Heart left ventricle (tissue), 16 donors: ENCODE measurements at regions not wholly inside any gene's neighbourhood (a gene's known extent, or its start where the extent isn't known, plus 50 kb on each side); places are given as distances from the start of the nearest gene placed in this dataset.

ENCODE experiments used
- ATAC-seq, 4 donors: fragments of 200-7000 bp; cut with Tn5 transposase; one replicate each; pipeline ENCODE4 v1.9.1; 2020 to 2022; ENCODE audit warnings: moderate library complexity in 4 of 4, mild to moderate bottlenecking in 3 of 4, moderate number of reproducible peaks in 1 of 4
- DNase-seq, 5 donors: peaks; one replicate each; pipeline ENCODE4 v3.0.0-alpha.2; 2020
- H3K27ac ChIP-seq, 12 donors: fragments of 200-600 bp; sonication (generic) in 4 of 12; one replicate each; pipeline versions ENCODE4 v1.5.0 to v1.8.0; 2016 to 2022; ENCODE audit warnings: mild to moderate bottlenecking in 2 of 12
- H3K27me3 ChIP-seq, 9 donors: fragments of 200-600 bp; sonication (generic) in 2 of 9; one replicate each; pipeline versions ENCODE4 v1.5.1 to v1.8.0; 2016 to 2022; ENCODE audit warnings: mild to moderate bottlenecking in 3 of 9
- H3K36me3 ChIP-seq, 9 donors: fragments of 200-600 bp; sonication (generic) in 2 of 9; one replicate each; pipeline versions ENCODE4 v1.5.0 to v1.8.0; 2018 to 2022; ENCODE audit warnings: mild to moderate bottlenecking in 2 of 9
- H3K4me1 ChIP-seq, 12 donors: fragments of 200-600 bp; sonication (generic) in 4 of 12; one replicate each; pipeline versions ENCODE4 v1.5.0 to v1.8.0; 2016 to 2022; ENCODE audit warnings: mild to moderate bottlenecking in 3 of 12
- H3K4me3 ChIP-seq, 12 donors: fragments of 200-600 bp; sonication (generic) in 4 of 12; one replicate each; pipeline versions ENCODE4 v1.5.0 to v1.8.0; 2017 to 2022; ENCODE audit warnings: mild to moderate bottlenecking in 9 of 12, moderate library complexity in 4 of 12
- H3K9me3 ChIP-seq, 12 donors: fragments of 200-600 bp; sonication (generic) in 4 of 12; one replicate each; pipeline versions ENCODE4 v1.5.0 to v1.8.0; 2016 to 2022; ENCODE audit warnings: mild to moderate bottlenecking in 1 of 12
- POLR2A ChIP-seq, 2 donors: fragments of 450-650 bp; IDR thresholded peaks; one replicate each; pipeline ENCODE4 v1.6.1; 2017; ENCODE audit warnings: antibody characterized with exemption in 2 of 2, mild to moderate bottlenecking in 2 of 2, moderate library complexity in 2 of 2
- WGBS, 4 donors: extraction: QIAGEN DNeasy Blood & Tissue Kit in 2 of 4; methylation state at CpG; one replicate each; pipeline versions ENCODE4 v1.1.5 to v1.1.7; 2013 to 2018; 5-methylcytosine and 5-hydroxymethylcytosine counted together
- intact Hi-C, 10 donors: fragments of 100-400 bp; cut with DNase I; formaldehyde crosslinking; loops; one replicate each; pipeline versions ENCODE4 v1.11.1 to v1.14.2; 2022
- TF ChIP-seq, protein P1 (sequence below), 12 donors: fragments of 200-600 bp; sonication (generic) in 4 of 12; IDR thresholded peaks; one replicate each; pipeline versions ENCODE4 v1.5.0 to v1.8.0; 2018 to 2022; ENCODE audit warnings: antibody characterized with exemption in 12 of 12, mild to moderate bottlenecking in 5 of 12
- donor health status: ischemic (EF 13 %, LVEDD 7.1; RV severe dilation, severe dysfunction).
- donor health status: healthy with polysubstance abuse.
- donor health status: DM: no; HTN: yes; CAD: no.
- donor health status: DM: no; HTN: no; CAD: no.
- donor health status: ischemic (EF 25% LVEDD 6.9; RV normal size, moderate dysfunction).
- donor health status: ischemic (EF 25% LVEDD 5.7; RV mildly dilated, moderate dysfunction).
- donor health status: healthy.
- donor health status: DM: yes; HTN: yes; CAD: no.
- donor health status: ischemic (EF 35%, LVEDD 5.7; RV mildly dilated, moderate dysfunction).
- donor health status: nonischemic (EF 11% LVEDD 7.7; RV severe dilation, severe dysfunction).
- donor health status: DM: yes; HTN: yes; CAD: no.
- donor health status: PGD.
- donor health status: ischemic (EF 29% LVEDD 5.4; RV normal size, mild dysfunction).
- donor health status: nonischemic (EF 23%, LVEDD 6.1; RV moderate dilation, normal function).

GRCh38 chrX:38746102-38746501, 55.2 kb upstream of the MID1IP1 start:
- 64 to 91% (median 84%) methylated on average over 3 of the region's 3 CpGs for WGBS, 4 donors
- Histone ChIP-seq H3K36me3 (no peaks in the 10 kb centered on the region), H3K4me3 (no peak overlapping the region), H3K9me3 (peaks cover 0 to 6% (median 0%) of the 10 kb centered on the region in 12 donors), H3K4me1 (no peaks in the 10 kb centered on the region), H3K27me3 (peaks cover 0 to 10% (median 0%) of the 10 kb centered on the region in 9 donors), H3K27ac (no peak overlapping the region)
- intact Hi-C loops, result no loop called here
- DNase-seq, result no peak
- no peak for ATAC-seq
- no peak for TF ChIP-seq POLR2A (IDR thresholded peaks at IDR 0.05)

DNA sequence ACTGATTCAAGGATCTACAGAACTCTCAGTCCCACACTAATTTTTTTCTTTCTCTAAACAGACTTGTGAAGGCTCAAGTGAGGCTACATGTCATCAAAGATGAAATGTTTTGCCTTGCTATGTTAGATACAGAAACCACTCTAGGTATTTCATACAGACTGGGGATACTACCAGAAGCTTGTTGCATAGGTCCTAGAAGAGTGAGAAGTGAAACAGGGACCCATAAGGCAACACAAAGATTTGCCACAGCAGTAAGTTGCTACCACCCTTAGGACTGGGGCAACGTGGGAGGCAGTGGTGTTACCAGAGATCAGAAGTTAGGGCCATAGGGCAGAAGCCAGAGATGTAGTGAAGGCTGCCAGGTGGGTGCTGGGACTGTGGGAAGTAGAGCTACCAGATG, 50.7 kb upstream of the MID1IP1 start:
- DNase-seq, result no peak
- Histone ChIP-seq H3K27me3 (peaks cover 0 to 17% (median 0%) of the 10 kb centered on the region in 9 donors), H3K4me1 (no peaks in the 10 kb centered on the region), H3K27ac (no peak overlapping the region), H3K4me3 (no peak overlapping the region), H3K36me3 (no peaks in the 10 kb centered on the region), H3K9me3 (peaks cover 0 to 6% (median 0%) of the 10 kb centered on the region in 12 donors)
- WGBS, 4 donors, result 15 to 74% (median 52%) methylated on average over 1 of the region's 1 CpG
- ATAC-seq, result no peak
- intact Hi-C loops, result loop anchor here in 5 of 10 donors (5.0 to 10.0 kb wide), 3 partner anchors 397 to 494 kb away; no protein-coding TSS in a partner anchor
- TF ChIP-seq, protein P1, sequence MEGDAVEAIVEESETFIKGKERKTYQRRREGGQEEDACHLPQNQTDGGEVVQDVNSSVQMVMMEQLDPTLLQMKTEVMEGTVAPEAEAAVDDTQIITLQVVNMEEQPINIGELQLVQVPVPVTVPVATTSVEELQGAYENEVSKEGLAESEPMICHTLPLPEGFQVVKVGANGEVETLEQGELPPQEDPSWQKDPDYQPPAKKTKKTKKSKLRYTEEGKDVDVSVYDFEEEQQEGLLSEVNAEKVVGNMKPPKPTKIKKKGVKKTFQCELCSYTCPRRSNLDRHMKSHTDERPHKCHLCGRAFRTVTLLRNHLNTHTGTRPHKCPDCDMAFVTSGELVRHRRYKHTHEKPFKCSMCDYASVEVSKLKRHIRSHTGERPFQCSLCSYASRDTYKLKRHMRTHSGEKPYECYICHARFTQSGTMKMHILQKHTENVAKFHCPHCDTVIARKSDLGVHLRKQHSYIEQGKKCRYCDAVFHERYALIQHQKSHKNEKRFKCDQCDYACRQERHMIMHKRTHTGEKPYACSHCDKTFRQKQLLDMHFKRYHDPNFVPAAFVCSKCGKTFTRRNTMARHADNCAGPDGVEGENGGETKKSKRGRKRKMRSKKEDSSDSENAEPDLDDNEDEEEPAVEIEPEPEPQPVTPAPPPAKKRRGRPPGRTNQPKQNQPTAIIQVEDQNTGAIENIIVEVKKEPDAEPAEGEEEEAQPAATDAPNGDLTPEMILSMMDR (IDR thresholded peaks at IDR 0.05), result no peak
- TF ChIP-seq POLR2A (IDR thresholded peaks at IDR 0.05), result no peak
